Neural cell (in vitro differentiated cells): ENCODE measurements at regions not wholly inside any gene's neighbourhood (a gene's known extent, or its start where the extent isn't known, plus 50 kb on each side); places are given as distances from the start of the nearest gene placed in this dataset.

Experiments
- H2AFZ ChIP-seq: fragments of 200-600, 300-800 bp; sonication (generic), shearing (Covaris generic); 2 replicates; pipeline ENCODE4 v1.6.0; 2014; ENCODE audit warnings: low read depth, mild to moderate bottlenecking, antibody characterized with exemption, low read length, moderate library complexity
- H3F3A ChIP-seq: fragments of 200-600 bp; shearing (Covaris generic); 2 replicates; pipeline ENCODE4 v1.6.1; 2016; ENCODE audit warnings: mild to moderate bottlenecking, moderate library complexity, mixed read lengths, antibody characterized with exemption, low read length; ENCODE audit not compliant: insufficient read depth, poor library complexity, severe bottlenecking
- H3K27ac ChIP-seq: fragments of 200-600, 300-800 bp; sonication (generic), shearing (Covaris generic); 2 replicates; pipeline ENCODE4 v1.5.1; 2014; ENCODE audit warnings: mild to moderate bottlenecking, low read length, moderate library complexity
- H3K27me3 ChIP-seq: fragments of 300-800, 200-600 bp; sonication (generic), shearing (Covaris generic); 2 replicates; pipeline ENCODE4 v1.6.0; 2014; ENCODE audit warnings: mild to moderate bottlenecking, low read depth, low read length, moderate library complexity; ENCODE audit not compliant: insufficient read depth
- H3K36me3 ChIP-seq: fragments of 300-800, 200-600 bp; sonication (generic), shearing (Covaris generic); 2 replicates; pipeline ENCODE4 v1.5.1; 2014; ENCODE audit warnings: mild to moderate bottlenecking, antibody characterized with exemption, low read length, moderate library complexity; ENCODE audit not compliant: insufficient read depth
- H3K4me2 ChIP-seq: fragments of 300-800, 200-600 bp; sonication (generic), shearing (Covaris generic); 2 replicates; pipeline ENCODE4 v1.6.0; 2014; ENCODE audit warnings: mild to moderate bottlenecking, low read length
- H3K4me3 ChIP-seq: fragments of 300-800, 200-600 bp; sonication (generic), shearing (Covaris generic); 2 replicates; pipeline ENCODE4 v1.5.1; 2014; ENCODE audit warnings: mild to moderate bottlenecking, low read length, moderate library complexity
- H3K79me2 ChIP-seq: fragments of 200-600 bp; shearing (Covaris generic); replicated peaks from 2 replicates; pipeline ENCODE4 v1.6.0; 2014; ENCODE audit warnings: mild to moderate bottlenecking, low read length, moderate library complexity; ENCODE audit not compliant: insufficient read depth
- H3K9ac ChIP-seq: fragments of 300-800, 200-600 bp; sonication (generic), shearing (Covaris generic); 2 replicates; pipeline ENCODE4 v1.6.1; 2016; ENCODE audit warnings: mild to moderate bottlenecking, low read length, mixed read lengths
- H3K9me2 ChIP-seq: fragments of 200-600 bp; shearing (Covaris generic); 2 replicates; pipeline ENCODE4 v1.6.1; 2016; ENCODE audit warnings: mild to moderate bottlenecking, low read length, mixed read lengths; ENCODE audit not compliant: insufficient read depth
- H3K9me3 ChIP-seq: fragments of 200-600, 300-800 bp; sonication (generic), shearing (Covaris generic); 2 replicates; pipeline ENCODE4 v1.6.1; 2016; ENCODE audit warnings: mild to moderate bottlenecking, mixed run types, low read length, moderate library complexity, mixed read lengths
- H4K20me1 ChIP-seq: fragments of 200-600 bp; shearing (Covaris generic); 2 replicates; pipeline ENCODE4 v1.6.1; 2016; ENCODE audit warnings: mild to moderate bottlenecking, mixed run types; ENCODE audit not compliant: insufficient read depth
- CTCF ChIP-seq: fragments of 450-650 bp; IDR thresholded peaks from 2 replicates; pipeline ENCODE4 v1.5.1; 2014; ENCODE audit warnings: antibody characterized with exemption, mild to moderate bottlenecking, moderate library complexity; ENCODE audit not compliant: poor library complexity, severe bottlenecking
- EP300 ChIP-seq: fragments of 450-650 bp; conservative IDR thresholded peaks from 2 replicates; pipeline ENCODE4 v1.6.1; 2014; ENCODE audit warnings: antibody characterized with exemption, mild to moderate bottlenecking, moderate library complexity; ENCODE audit not compliant: poor library complexity, severe bottlenecking
- EZH2 ChIP-seq: fragments of 200-600, 300-800 bp; shearing (Covaris generic), sonication (generic); IDR thresholded peaks from 2 replicates; pipeline ENCODE4 v1.6.1; 2014; ENCODE audit warnings: antibody characterized with exemption, low read length, borderline replicate concordance, mild to moderate bottlenecking; ENCODE audit not compliant: insufficient read depth, poor library complexity, severe bottlenecking
- MXI1 ChIP-seq: fragments of 450-650 bp; conservative IDR thresholded peaks from 2 replicates; pipeline ENCODE4 v1.6.1; 2014; ENCODE audit warnings: antibody characterized with exemption, mild to moderate bottlenecking; ENCODE audit not compliant: poor library complexity, severe bottlenecking
- POLR2AphosphoS5 ChIP-seq: IDR thresholded peaks from 2 replicates; pipeline ENCODE4 v1.6.1; 2012
- RAD21 ChIP-seq: fragments of 450-650 bp; conservative IDR thresholded peaks from 2 replicates; pipeline ENCODE4 v1.6.1; 2014; ENCODE audit warnings: antibody characterized with exemption, mild to moderate bottlenecking, moderate library complexity
- REST ChIP-seq: IDR thresholded peaks from 2 replicates; pipeline ENCODE4 v1.6.1; 2012; ENCODE audit warnings: borderline replicate concordance
- SMC3 ChIP-seq: fragments of 450-650 bp; conservative IDR thresholded peaks from 2 replicates; pipeline ENCODE4 v1.6.1; 2014; ENCODE audit warnings: antibody characterized with exemption, mild to moderate bottlenecking, moderate library complexity; ENCODE audit not compliant: poor library complexity
- TAF1 ChIP-seq: IDR thresholded peaks from 2 replicates; pipeline ENCODE4 v1.6.1; 2012; ENCODE audit warnings: low read depth

- H3K9ac ChIP-seq: no peak overlapping the region
- no peaks in the 10 kb centered on the region for H3K9me3 ChIP-seq
- no peak overlapping the region for H3K4me3 ChIP-seq
- no peak overlapping the region for H3K4me2 ChIP-seq
- TF ChIP-seq MXI1 (no peak), SMC3 (no peak), POLR2AphosphoS5 (no peak)
- no peaks in the 10 kb centered on the region for H3K9me2 ChIP-seq
- no peaks in the 10 kb centered on the region for H3F3A ChIP-seq
- no peak overlapping the region for H2AFZ ChIP-seq
- no peaks in the 10 kb centered on the region for H3K27me3 ChIP-seq
- no peak overlapping the region for H3K27ac ChIP-seq
- H3K36me3 ChIP-seq: no peaks in the 10 kb centered on the region
- H3K79me2 ChIP-seq: no peaks in the 10 kb centered on the region
- no peaks in the 10 kb centered on the region for H4K20me1 ChIP-seq
Measured at GRCh38 chr9:108551030-108551841, 304.6 kb downstream of the ACTL7B start.

- no peak overlapping the region for H3K4me2 ChIP-seq
- H3K36me3 ChIP-seq: no peaks in the 10 kb centered on the region
- TF ChIP-seq EZH2 (no peak), TAF1 (no peak), CTCF (no peak)
- H3K79me2 ChIP-seq: no peaks in the 10 kb centered on the region
- no peaks in the 10 kb centered on the region for H3K9me2 ChIP-seq
- no peak overlapping the region for H3K27ac ChIP-seq
- no peaks in the 10 kb centered on the region for H3F3A ChIP-seq
- H3K9ac ChIP-seq: no peak overlapping the region
- no peaks in the 10 kb centered on the region for H4K20me1 ChIP-seq
- H3K27me3 ChIP-seq: no peaks in the 10 kb centered on the region
- H3K4me3 ChIP-seq: no peak overlapping the region
- no peaks in the 10 kb centered on the region for H3K9me3 ChIP-seq
- H2AFZ ChIP-seq: no peak overlapping the region
Measured at GRCh38 chr9:108550106-108550505, 305.7 kb downstream of the ACTL7B start.

GRCh38 chr9:108549184-108549583, 306.6 kb downstream of the ACTL7B start:
- Histone ChIP-seq H3F3A (no peaks in the 10 kb centered on the region), H3K9me2 (no peaks in the 10 kb centered on the region), H2AFZ (no peak overlapping the region), H3K9ac (no peak overlapping the region), H3K4me3 (no peak overlapping the region), H3K79me2 (no peaks in the 10 kb centered on the region), H3K27me3 (no peaks in the 10 kb centered on the region), H3K4me2 (no peak overlapping the region), H3K36me3 (no peaks in the 10 kb centered on the region), H3K27ac (no peak overlapping the region), H4K20me1 (no peaks in the 10 kb centered on the region), H3K9me3 (no peaks in the 10 kb centered on the region)
- TF ChIP-seq TAF1: no peak
- no peak for TF ChIP-seq CTCF
- no peak for TF ChIP-seq REST
- TF ChIP-seq EP300: no peak
- no peak for TF ChIP-seq RAD21
- TF ChIP-seq MXI1: no peak
- no peak for TF ChIP-seq POLR2AphosphoS5
- TF ChIP-seq EZH2: no peak
- TF ChIP-seq SMC3: no peak
